Naive thymus-derived CD4-positive, alpha-beta T cell (primary cell): ENCODE measurements at regions not wholly inside any gene's neighbourhood (a gene's known extent, or its start where the extent isn't known, plus 50 kb on each side); places are given as distances from the start of the nearest gene placed in this dataset.
A peak's percentile ranks its signal among the peaks of the same experiment; 100 is the strongest.

Experiments used
- ATAC-seq: fragments of 150-1000 bp; cut with Tn5 transposase; 2 replicates; pipeline ENCODE4 v1.10.0; 2021; ENCODE audit warnings: mild to moderate bottlenecking, moderate library complexity
- CTCF ChIA-PET: fragments of 350-600 bp; sonication (Branson Sonifier 250); formaldehyde crosslinking; loops from one replicate; lab custom pipeline; 2021; ENCODE audit warnings: antibody characterized with exemption; lab: Charles Lee
- POLR2A ChIA-PET: fragments of 350-600 bp; sonication (Branson Sonifier 250); formaldehyde crosslinking; loops from one replicate; lab custom pipeline; 2021; ENCODE audit warnings: antibody characterized with exemption, inconsistent platforms; lab: Charles Lee
- DNase-seq, 9 donors: peaks; one replicate each; pipeline versions ENCODE4 v3.0.0 to v3.0.0-alpha.2; 2020 to 2022; ENCODE audit warnings: mixed read lengths in 1 of 9
- H3K27ac ChIP-seq: one replicate; pipeline ENCODE4 v1.7.0; 2013; ENCODE audit warnings: mild to moderate bottlenecking, low read depth, low read length, moderate library complexity
- H3K27me3 ChIP-seq, 2 donors: one replicate each; pipeline ENCODE4 v1.7.0; 2013; ENCODE audit warnings: low read length in 2 of 2, mild to moderate bottlenecking in 2 of 2, moderate library complexity in 2 of 2; ENCODE audit not compliant: control insufficient read depth in 2 of 2, insufficient read depth in 2 of 2
- H3K36me3 ChIP-seq, 3 experiments: 1 replicate in 2 of 3; 2 replicates in 1 of 3; pipeline ENCODE4 v1.7.0; 2013; ENCODE audit warnings: low read length in 3 of 3, mild to moderate bottlenecking in 3 of 3, moderate library complexity in 1 of 3; ENCODE audit not compliant: insufficient read depth in 3 of 3, control insufficient read depth in 2 of 3
- H3K4me1 ChIP-seq, 2 donors: one replicate each; pipeline ENCODE4 v1.7.0; 2013; ENCODE audit warnings: low read length in 2 of 2, mild to moderate bottlenecking in 2 of 2, moderate library complexity in 1 of 2; ENCODE audit not compliant: control insufficient read depth in 2 of 2, insufficient read depth in 2 of 2
- H3K4me3 ChIP-seq: 2 replicates; pipeline ENCODE4 v1.7.0; 2013; ENCODE audit warnings: mild to moderate bottlenecking, low read length
- H3K9me3 ChIP-seq, 3 experiments: 1 replicate in 2 of 3; 2 replicates in 1 of 3; pipeline ENCODE4 v1.7.0; 2013; ENCODE audit warnings: low read length in 3 of 3; ENCODE audit not compliant: control insufficient read depth in 2 of 3
- H3K27ac Mint-ChIP-seq, 9 donors: one replicate each; pipeline ENCODE4 v1.8.0; 2020 to 2022; ENCODE audit warnings: mixed read lengths in 9 of 9, mild to moderate bottlenecking in 8 of 9, moderate library complexity in 5 of 9, inconsistent platforms in 2 of 9
- H3K27me3 Mint-ChIP-seq, 5 donors: one replicate each; pipeline ENCODE4 v1.8.0; 2021 to 2022; ENCODE audit warnings: mixed read lengths in 5 of 5, mild to moderate bottlenecking in 1 of 5
- H3K36me3 Mint-ChIP-seq, 5 donors: one replicate each; pipeline ENCODE4 v1.8.0; 2020 to 2022; ENCODE audit warnings: mixed read lengths in 5 of 5, mild to moderate bottlenecking in 3 of 5, inconsistent platforms in 1 of 5
- H3K4me1 Mint-ChIP-seq, 7 donors: one replicate each; pipeline ENCODE4 v1.8.0; 2020 to 2022; ENCODE audit warnings: mixed read lengths in 7 of 7, mild to moderate bottlenecking in 3 of 7, inconsistent platforms in 1 of 7
- H3K4me3 Mint-ChIP-seq, 10 donors: one replicate each; pipeline ENCODE4 v1.8.0; 2020 to 2022; ENCODE audit warnings: mild to moderate bottlenecking in 10 of 10, mixed read lengths in 10 of 10, moderate library complexity in 6 of 10, inconsistent platforms in 2 of 10
- H3K9me3 Mint-ChIP-seq, 11 donors: one replicate each; pipeline ENCODE4 v1.8.0; 2020 to 2022; ENCODE audit warnings: mixed read lengths in 11 of 11, mild to moderate bottlenecking in 4 of 11, inconsistent platforms in 1 of 11, moderate library complexity in 1 of 11
- intact Hi-C, 2 donors: fragments of 100-400 bp; cut with micrococcal nuclease; formaldehyde crosslinking; loops; one replicate each; pipeline ENCODE4 v1.15.1; 2023

DNA sequence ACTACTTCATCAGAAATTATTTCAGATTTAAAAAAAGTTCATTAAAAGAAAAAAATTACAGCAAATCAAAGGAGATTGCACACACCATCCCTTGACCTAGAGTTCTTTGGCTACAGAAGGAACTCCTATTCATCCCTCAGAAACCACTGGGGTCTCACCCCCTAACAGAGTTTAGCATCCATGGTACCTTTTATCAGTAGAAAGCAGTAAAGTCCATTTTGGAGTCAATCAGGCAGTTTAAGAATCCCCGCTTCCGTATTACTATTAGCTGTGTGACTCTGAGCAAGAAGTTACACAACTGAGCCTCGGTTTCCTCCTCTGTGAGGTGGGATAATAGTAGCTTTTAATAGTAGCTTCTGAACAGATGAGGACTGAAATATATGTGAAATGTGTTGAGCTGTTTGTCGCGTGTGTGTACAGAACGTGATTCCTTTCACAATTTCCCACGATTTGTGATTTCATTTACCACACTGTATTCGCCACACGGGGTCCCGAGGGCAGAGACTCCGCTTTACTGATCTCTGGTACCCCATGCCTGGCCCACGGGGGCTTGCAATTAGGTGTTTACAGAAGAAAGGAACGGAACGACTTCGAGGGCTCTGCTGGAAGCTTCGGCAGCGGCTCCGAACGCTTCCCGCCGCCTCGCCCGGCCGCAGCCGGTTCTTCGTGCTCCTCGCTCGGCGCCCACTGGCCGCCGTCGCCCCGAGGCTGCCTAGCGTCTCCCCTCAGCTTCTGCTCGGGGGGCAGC is 72.5 kb upstream of the ZBED5 start:
- no peaks in the 10 kb centered on the region for H3K36me3 Mint-ChIP-seq
- CTCF ChIA-PET: interaction anchor here (0.5 to 1.0 kb wide), 4 partner anchors 23 to 1932 kb away, joined by 3 to 4 read pairs (median 3); no protein-coding TSS in a partner anchor
- H3K4me3 ChIP-seq: peak overlapping the region; percentile 50
- intact Hi-C loops: loop anchor here (2.0 to 10.0 kb wide), 7 partner anchors 52 to 1112 kb away; partner anchors contain the start of genes EIF4G2 (in 2 of the 2), GALNT18 (in 1 of the 2), USP47 (in 1 of the 2) and ZBED5 (in 1 of the 2)
- peaks cover 3 to 5% of the 10 kb centered on the region in 2 donors for H3K27me3 ChIP-seq
- H3K36me3 ChIP-seq: no peaks in the 10 kb centered on the region
- no peaks in the 10 kb centered on the region for H3K9me3 ChIP-seq
- POLR2A ChIA-PET: interaction anchor here (0.5 to 1.2 kb wide), 3 partner anchors 13 to 121 kb away, joined by 3 to 4 read pairs (median 3); no protein-coding TSS in a partner anchor
- H3K4me3 Mint-ChIP-seq: peak overlapping the region; percentile 73 to 88 (median 84)
- H3K27ac Mint-ChIP-seq: peak overlapping the region in 1 of 9 donors; percentile 55
- H3K4me1 Mint-ChIP-seq: peaks cover 10 to 21% (median 17%) of the 10 kb centered on the region in 7 donors
- H3K27me3 Mint-ChIP-seq: peaks cover 9 to 76% (median 32%) of the 10 kb centered on the region in 5 donors
- ATAC-seq: peak; percentile 17
- peak in 4 of 9 donors; percentile 23 to 37 (median 26) for DNase-seq
- no peaks in the 10 kb centered on the region for H3K9me3 Mint-ChIP-seq
- H3K27ac ChIP-seq: no peak overlapping the region
- H3K4me1 ChIP-seq: peaks cover 0 to 6% of the 10 kb centered on the region in 2 donors

DNA sequence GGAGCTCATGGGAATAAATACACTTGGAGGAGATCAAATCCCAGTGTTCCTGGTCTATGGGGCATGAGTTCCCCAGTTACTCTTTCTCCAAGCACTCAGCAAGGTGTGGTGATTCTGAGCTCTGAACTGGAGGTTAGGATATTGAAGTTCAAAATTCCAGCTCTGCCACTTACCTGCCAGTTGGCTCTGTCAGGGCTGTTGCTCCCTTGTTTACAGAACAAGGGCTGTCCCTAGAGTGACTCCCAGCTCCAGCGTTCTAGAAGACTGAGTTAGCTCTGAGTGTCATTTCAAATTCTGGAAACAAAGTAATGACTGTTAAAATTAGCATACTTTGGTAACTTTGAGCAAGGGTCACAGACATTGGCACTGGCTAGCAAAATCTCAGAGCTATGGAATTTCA is 69.7 kb upstream of the ZBED5 start:
- no peak overlapping the region for H3K4me3 Mint-ChIP-seq
- CTCF ChIA-PET: interaction anchor here (1.3 kb wide), 1 partner anchor 8 kb away, joined by 3 read pairs; no protein-coding TSS in a partner anchor

DNA sequence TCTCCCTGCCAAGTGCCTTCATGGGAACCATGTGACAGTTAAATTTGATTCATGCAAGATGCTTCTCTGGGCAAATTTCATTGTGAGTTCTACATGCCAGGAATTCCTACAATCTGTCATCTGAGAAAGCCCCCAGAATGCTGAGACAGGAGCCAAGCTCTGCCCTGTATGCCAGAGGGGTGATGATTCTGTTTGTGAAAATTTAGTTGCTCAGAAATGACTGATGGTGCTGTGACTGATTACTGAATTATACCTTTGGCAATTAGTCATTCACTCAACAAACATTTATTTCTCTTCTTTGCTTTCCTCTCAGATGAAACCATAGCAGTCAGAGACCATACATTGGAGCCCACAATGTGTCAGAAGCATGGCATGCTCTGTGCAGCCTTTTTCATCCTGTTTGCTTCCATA is 69.0 kb upstream of the ZBED5 start:
- ChIA-PET POLR2A (no interaction called here), CTCF (interaction anchor here (1.3 kb wide), 1 partner anchor 9 kb away, joined by 3 read pairs; no protein-coding TSS in a partner anchor)
- no peak overlapping the region for H3K4me3 ChIP-seq
- no peaks in the 10 kb centered on the region for H3K9me3 ChIP-seq
- no peaks in the 10 kb centered on the region for H3K36me3 ChIP-seq
- peaks cover 0 to 4% of the 10 kb centered on the region in 2 donors for H3K4me1 ChIP-seq
- intact Hi-C loops: no loop called here
- no peak for ATAC-seq
- H3K27ac ChIP-seq: no peak overlapping the region
- no peaks in the 10 kb centered on the region for H3K27me3 ChIP-seq
- H3K27me3 Mint-ChIP-seq: peaks cover 4 to 50% (median 21%) of the 10 kb centered on the region in 5 donors
- H3K4me1 Mint-ChIP-seq: peaks cover 0 to 11% (median 5%) of the 10 kb centered on the region in 7 donors
- H3K9me3 Mint-ChIP-seq: no peaks in the 10 kb centered on the region
- no peak overlapping the region for H3K4me3 Mint-ChIP-seq
- DNase-seq: no peak
- H3K36me3 Mint-ChIP-seq: no peaks in the 10 kb centered on the region
- no peak overlapping the region for H3K27ac Mint-ChIP-seq

More for the DNA sequence above, 69.7 kb upstream of the ZBED5 start:
- intact Hi-C loops: no loop called here
- H3K4me1 ChIP-seq: peaks cover 0 to 6% of the 10 kb centered on the region in 2 donors
- H3K4me3 ChIP-seq: no peak overlapping the region
- H3K9me3 ChIP-seq: no peaks in the 10 kb centered on the region
- H3K27me3 ChIP-seq: peaks cover 0 to 5% of the 10 kb centered on the region in 2 donors
- no peaks in the 10 kb centered on the region for H3K36me3 ChIP-seq
- peaks cover 0 to 11% (median 6%) of the 10 kb centered on the region in 7 donors for H3K4me1 Mint-ChIP-seq
- no peak for ATAC-seq
- H3K27ac ChIP-seq: no peak overlapping the region
- H3K27ac Mint-ChIP-seq: no peak overlapping the region
- H3K27me3 Mint-ChIP-seq: peaks cover 4 to 57% (median 21%) of the 10 kb centered on the region in 5 donors
- POLR2A ChIA-PET: interaction anchor here (0.6 kb wide), 1 partner anchor 222 kb away, joined by 5 read pairs; no protein-coding TSS in a partner anchor
- no peaks in the 10 kb centered on the region for H3K9me3 Mint-ChIP-seq
- H3K36me3 Mint-ChIP-seq: no peaks in the 10 kb centered on the region
- no peak for DNase-seq

DNA sequence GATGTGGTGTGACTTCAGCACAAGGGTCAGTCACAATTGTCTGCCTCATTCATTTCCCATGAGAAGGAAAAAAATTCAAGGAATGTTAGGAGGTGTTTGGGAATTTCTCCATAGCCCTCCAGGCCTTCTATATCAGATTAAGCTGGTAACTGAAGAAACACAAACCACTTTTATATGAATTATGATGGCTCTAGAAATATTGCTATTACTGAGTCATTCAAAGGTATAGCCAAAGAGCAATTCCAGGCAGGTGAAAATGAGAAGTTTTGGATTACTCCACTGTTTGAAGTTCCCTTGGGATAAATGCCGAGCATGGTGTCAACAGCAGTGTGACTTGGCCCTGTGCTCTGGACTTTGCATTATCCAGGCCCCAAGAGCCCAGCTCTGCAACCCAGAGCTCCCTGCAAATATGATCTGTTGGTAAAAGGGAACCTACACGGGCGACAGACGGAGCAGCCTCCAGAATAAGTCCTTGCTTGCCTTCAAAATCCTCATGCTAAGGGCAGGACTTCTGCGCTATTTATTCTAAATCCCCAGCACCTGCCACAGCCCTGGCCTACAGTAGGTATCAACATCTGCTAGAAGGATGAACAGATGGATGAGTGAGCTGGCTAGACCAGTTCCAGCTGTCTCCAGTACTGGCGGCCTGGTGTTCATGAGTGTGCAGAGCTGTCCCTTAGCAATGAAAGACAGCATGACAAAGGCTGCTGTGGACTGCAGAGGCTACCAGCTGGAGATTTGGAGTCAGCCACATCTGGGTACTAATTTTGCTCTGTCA is 67.5 kb upstream of the ZBED5 start:
- ChIA-PET CTCF (interaction anchor here (1.1 to 1.2 kb wide), 2 partner anchors 9 to 132 kb away, joined by 3 to 4 read pairs; no protein-coding TSS in a partner anchor), POLR2A (no interaction called here)
- ATAC-seq: no peak
- Mint-ChIP-seq H3K4me1 (peaks cover 0 to 4% (median 1%) of the 10 kb centered on the region in 7 donors), H3K9me3 (no peaks in the 10 kb centered on the region), H3K27me3 (peaks cover 0 to 41% (median 13%) of the 10 kb centered on the region in 5 donors), H3K36me3 (no peaks in the 10 kb centered on the region), H3K27ac (no peak overlapping the region), H3K4me3 (no peak overlapping the region)
- DNase-seq: no peak
- Histone ChIP-seq H3K4me1 (no peaks in the 10 kb centered on the region), H3K36me3 (no peaks in the 10 kb centered on the region), H3K27ac (no peak overlapping the region), H3K4me3 (no peak overlapping the region), H3K27me3 (no peaks in the 10 kb centered on the region), H3K9me3 (no peaks in the 10 kb centered on the region)
- intact Hi-C loops: no loop called here

DNA sequence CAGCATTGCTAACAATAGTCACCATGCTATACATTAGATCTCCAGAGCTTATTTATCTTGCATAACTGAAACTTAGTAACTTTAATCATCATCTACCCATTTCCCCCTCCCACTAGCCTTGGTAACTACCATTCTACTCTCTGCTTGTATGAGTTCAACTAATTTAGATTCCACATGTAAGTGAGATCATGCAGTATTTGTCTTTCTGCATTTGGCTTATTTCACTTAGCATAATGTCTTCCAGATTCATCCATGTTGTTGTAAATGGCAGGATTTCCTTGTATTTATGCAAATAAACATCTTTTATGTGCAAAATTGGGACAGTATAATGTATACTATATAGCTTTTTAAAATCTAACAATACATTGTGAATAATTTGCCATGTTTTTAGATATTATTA is 66.0 kb upstream of the ZBED5 start:
- no peak for DNase-seq
- intact Hi-C loops: no loop called here
- no peak overlapping the region for H3K27ac ChIP-seq
- ATAC-seq: no peak
- no peak overlapping the region for H3K27ac Mint-ChIP-seq
- no peaks in the 10 kb centered on the region for H3K36me3 Mint-ChIP-seq
- H3K4me1 Mint-ChIP-seq: peaks cover 0 to 4% (median 0%) of the 10 kb centered on the region in 7 donors
- ChIA-PET POLR2A (interaction anchor here (0.6 to 0.7 kb wide), 2 partner anchors 14 to 86 kb away, joined by 3 read pairs; no protein-coding TSS in a partner anchor), CTCF (interaction anchor here (1.1 kb wide), 1 partner anchor 103 kb away, joined by 4 read pairs; no protein-coding TSS in a partner anchor)
- H3K36me3 ChIP-seq: no peaks in the 10 kb centered on the region
- H3K9me3 ChIP-seq: no peaks in the 10 kb centered on the region
- peaks cover 0 to 27% (median 6%) of the 10 kb centered on the region in 5 donors for H3K27me3 Mint-ChIP-seq
- H3K4me3 ChIP-seq: no peak overlapping the region
- H3K27me3 ChIP-seq: no peaks in the 10 kb centered on the region
- H3K4me1 ChIP-seq: no peaks in the 10 kb centered on the region
- peaks cover 0 to under 1% (median 0%) of the 10 kb centered on the region in 11 donors for H3K9me3 Mint-ChIP-seq
- H3K4me3 Mint-ChIP-seq: no peak overlapping the region

DNA sequence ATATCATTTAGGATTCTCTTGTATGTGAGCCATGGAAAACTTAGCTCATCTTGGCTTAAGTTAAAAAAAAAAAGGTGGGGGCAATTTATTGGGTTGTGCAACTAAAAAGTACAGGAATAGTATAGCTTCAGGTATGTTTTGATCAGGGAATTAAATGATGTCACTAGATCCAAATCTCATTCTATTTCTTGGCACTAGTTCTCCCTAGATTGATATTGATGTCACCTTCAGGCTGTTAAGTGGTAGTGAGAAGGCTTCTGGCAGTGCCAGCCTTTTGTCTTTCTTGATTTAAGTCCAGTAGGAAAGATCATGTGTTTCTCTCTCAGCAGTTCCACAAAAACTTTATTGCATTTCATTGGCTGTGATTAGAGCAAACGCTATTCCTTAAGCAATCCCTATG is 65.0 kb upstream of the ZBED5 start:
- H3K36me3 Mint-ChIP-seq: peaks cover 0 to 9% (median 6%) of the 10 kb centered on the region in 5 donors
- no peak overlapping the region for H3K27ac ChIP-seq
- no peaks in the 10 kb centered on the region for H3K36me3 ChIP-seq
- no peak overlapping the region for H3K4me3 ChIP-seq
- H3K4me1 Mint-ChIP-seq: peaks cover 0 to 4% (median 0%) of the 10 kb centered on the region in 7 donors
- no peak for ATAC-seq
- ChIA-PET CTCF (interaction anchor here (0.6 to 1.5 kb wide), 3 partner anchors 11 to 120 kb away, joined by 3 to 4 read pairs (median 3); no protein-coding TSS in a partner anchor), POLR2A (interaction anchor here (0.6 kb wide), 1 partner anchor 71 kb away, joined by 4 read pairs; no protein-coding TSS in a partner anchor)
- no peaks in the 10 kb centered on the region for H3K4me1 ChIP-seq
- H3K9me3 Mint-ChIP-seq: peaks cover 0 to 11% (median 7%) of the 10 kb centered on the region in 11 donors
- peaks cover 0 to 1% (median 0%) of the 10 kb centered on the region in 3 experiments for H3K9me3 ChIP-seq
- H3K27me3 Mint-ChIP-seq: peaks cover 0 to 21% (median 4%) of the 10 kb centered on the region in 5 donors
- intact Hi-C loops: no loop called here
- H3K27ac Mint-ChIP-seq: no peak overlapping the region
- no peaks in the 10 kb centered on the region for H3K27me3 ChIP-seq
- no peak for DNase-seq
- no peak overlapping the region for H3K4me3 Mint-ChIP-seq
